Neural crest cell (in vitro differentiated cells): ENCODE measurements at regions not wholly inside any gene's neighbourhood (a gene's known extent, or its start where the extent isn't known, plus 50 kb on each side); places are given as distances from the start of the nearest gene placed in this dataset.
A peak's percentile ranks its signal among the peaks of the same experiment; 100 is the strongest.

Source experiments
- DNase-seq: peaks from one replicate; pipeline ENCODE4 v3.0.0; 2021; ENCODE audit warnings: low read depth, mixed read lengths, low spot score
- H3K27ac Mint-ChIP-seq: one replicate; pipeline ENCODE4 v1.8.0; 2021; ENCODE audit warnings: mild to moderate bottlenecking, mixed read lengths; ENCODE audit not compliant: unreplicated experiment
- H3K27me3 Mint-ChIP-seq: 2 replicates; pipeline ENCODE4 v1.8.0; 2021; ENCODE audit warnings: low read depth, mild to moderate bottlenecking, mixed read lengths
- H3K36me3 Mint-ChIP-seq: 2 replicates; pipeline ENCODE4 v1.8.0; 2021; ENCODE audit warnings: low read depth, mild to moderate bottlenecking, mixed read lengths
- H3K4me1 Mint-ChIP-seq: 2 replicates; pipeline ENCODE4 v1.8.0; 2021; ENCODE audit warnings: mixed read lengths
- H3K4me3 Mint-ChIP-seq: one replicate; pipeline ENCODE4 v1.8.0; 2021; ENCODE audit warnings: mild to moderate bottlenecking, mixed read lengths
- H3K9me3 Mint-ChIP-seq: 2 replicates; pipeline ENCODE4 v1.8.0; 2021; ENCODE audit warnings: mixed read lengths
- CTCF ChIP-seq: fragments of 200-600 bp; sonication (generic); conservative IDR thresholded peaks from 2 replicates; pipeline ENCODE4 v1.5.0; 2021; ENCODE audit warnings: antibody characterized with exemption, mild to moderate bottlenecking

- TF ChIP-seq CTCF: no peak
- H3K4me3 Mint-ChIP-seq: no peak overlapping the region
- no peak for DNase-seq
Measured at GRCh38 chr7:106424476-106425016, 139.8 kb upstream of the NAMPT start.

GRCh38 chr7:106423821-106424475, 139.2 kb upstream of the NAMPT start:
- Mint-ChIP-seq H3K27me3 (no peaks in the 10 kb centered on the region), H3K9me3 (peaks cover 3% of the 10 kb centered on the region), H3K36me3 (no peaks in the 10 kb centered on the region), H3K4me3 (no peak overlapping the region), H3K4me1 (peaks cover 4% of the 10 kb centered on the region), H3K27ac (peak overlapping the region; percentile 48)
- no peak for DNase-seq
- no peak for TF ChIP-seq CTCF

More at GRCh38 chr7:106424476-106425016, 139.8 kb upstream of the NAMPT start:
- Mint-ChIP-seq H3K9me3 (peaks cover 3% of the 10 kb centered on the region), H3K4me1 (peaks cover 4% of the 10 kb centered on the region), H3K36me3 (no peaks in the 10 kb centered on the region), H3K27me3 (no peaks in the 10 kb centered on the region), H3K27ac (peak overlapping the region; percentile 48)

- Mint-ChIP-seq H3K36me3 (no peaks in the 10 kb centered on the region), H3K27me3 (no peaks in the 10 kb centered on the region), H3K4me3 (no peak overlapping the region), H3K9me3 (peaks cover 3% of the 10 kb centered on the region), H3K27ac (no peak overlapping the region), H3K4me1 (peaks cover 10% of the 10 kb centered on the region)
- no peak for TF ChIP-seq CTCF
- no peak for DNase-seq
Measured at GRCh38 chr7:106423111-106423510, 138.3 kb upstream of the NAMPT start.

- Mint-ChIP-seq H3K27ac (no peak overlapping the region), H3K27me3 (no peaks in the 10 kb centered on the region), H3K9me3 (peaks cover 4% of the 10 kb centered on the region), H3K4me1 (peaks cover 18% of the 10 kb centered on the region), H3K4me3 (no peak overlapping the region), H3K36me3 (peaks cover 5% of the 10 kb centered on the region)
- DNase-seq: no peak
- TF ChIP-seq CTCF: no peak
Measured at GRCh38 chr7:106421181-106421762, 136.5 kb upstream of the NAMPT start.

GRCh38 chr7:106420736-106421135, 136.0 kb upstream of the NAMPT start:
- Mint-ChIP-seq H3K27ac (no peak overlapping the region), H3K4me3 (no peak overlapping the region), H3K36me3 (peaks cover 6% of the 10 kb centered on the region), H3K4me1 (peaks cover 18% of the 10 kb centered on the region), H3K9me3 (peaks cover 6% of the 10 kb centered on the region), H3K27me3 (no peaks in the 10 kb centered on the region)
- DNase-seq: no peak
- TF ChIP-seq CTCF: no peak
